ENCODE measurements at regions not wholly inside any gene's neighbourhood (a gene's known extent, or its start where the extent isn't known, plus 50 kb on each side); places are given as distances from the start of the nearest gene placed in this dataset.

DNA sequence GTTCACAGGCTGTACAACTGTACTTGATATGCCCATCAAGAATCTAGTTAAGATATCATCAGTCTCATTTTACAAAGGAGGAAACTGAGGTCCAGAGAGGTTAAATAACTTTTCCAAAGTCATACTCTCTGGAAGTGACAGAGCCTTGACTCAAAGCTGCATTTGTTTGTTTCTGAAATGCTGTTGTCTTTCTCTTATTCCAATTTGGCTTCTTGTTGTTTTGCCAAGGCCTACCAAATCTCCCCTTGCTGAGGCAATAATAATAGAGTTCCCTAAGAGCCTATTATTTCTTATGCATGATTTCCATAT lies 79.8 kb upstream of the C12orf71 start:
- TF ChIP-seq, protein P1, sequence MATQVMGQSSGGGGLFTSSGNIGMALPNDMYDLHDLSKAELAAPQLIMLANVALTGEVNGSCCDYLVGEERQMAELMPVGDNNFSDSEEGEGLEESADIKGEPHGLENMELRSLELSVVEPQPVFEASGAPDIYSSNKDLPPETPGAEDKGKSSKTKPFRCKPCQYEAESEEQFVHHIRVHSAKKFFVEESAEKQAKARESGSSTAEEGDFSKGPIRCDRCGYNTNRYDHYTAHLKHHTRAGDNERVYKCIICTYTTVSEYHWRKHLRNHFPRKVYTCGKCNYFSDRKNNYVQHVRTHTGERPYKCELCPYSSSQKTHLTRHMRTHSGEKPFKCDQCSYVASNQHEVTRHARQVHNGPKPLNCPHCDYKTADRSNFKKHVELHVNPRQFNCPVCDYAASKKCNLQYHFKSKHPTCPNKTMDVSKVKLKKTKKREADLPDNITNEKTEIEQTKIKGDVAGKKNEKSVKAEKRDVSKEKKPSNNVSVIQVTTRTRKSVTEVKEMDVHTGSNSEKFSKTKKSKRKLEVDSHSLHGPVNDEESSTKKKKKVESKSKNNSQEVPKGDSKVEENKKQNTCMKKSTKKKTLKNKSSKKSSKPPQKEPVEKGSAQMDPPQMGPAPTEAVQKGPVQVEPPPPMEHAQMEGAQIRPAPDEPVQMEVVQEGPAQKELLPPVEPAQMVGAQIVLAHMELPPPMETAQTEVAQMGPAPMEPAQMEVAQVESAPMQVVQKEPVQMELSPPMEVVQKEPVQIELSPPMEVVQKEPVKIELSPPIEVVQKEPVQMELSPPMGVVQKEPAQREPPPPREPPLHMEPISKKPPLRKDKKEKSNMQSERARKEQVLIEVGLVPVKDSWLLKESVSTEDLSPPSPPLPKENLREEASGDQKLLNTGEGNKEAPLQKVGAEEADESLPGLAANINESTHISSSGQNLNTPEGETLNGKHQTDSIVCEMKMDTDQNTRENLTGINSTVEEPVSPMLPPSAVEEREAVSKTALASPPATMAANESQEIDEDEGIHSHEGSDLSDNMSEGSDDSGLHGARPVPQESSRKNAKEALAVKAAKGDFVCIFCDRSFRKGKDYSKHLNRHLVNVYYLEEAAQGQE (IDR thresholded peaks at IDR 0.05; ENCODE audit: unreplicated experiment): no peak
- TF ChIP-seq ZNF114 (CRISPR knock-in tag; IDR thresholded peaks at IDR 0.05): no peak
- TF ChIP-seq EZH2 (IDR thresholded peaks at IDR 0.05; ENCODE audit: low read depth, unreplicated experiment): no peak
- no peak for TF ChIP-seq EZH2phosphoT487 (IDR thresholded peaks at IDR 0.05; ENCODE audit: unreplicated experiment)
- TF ChIP-seq, protein P2, sequence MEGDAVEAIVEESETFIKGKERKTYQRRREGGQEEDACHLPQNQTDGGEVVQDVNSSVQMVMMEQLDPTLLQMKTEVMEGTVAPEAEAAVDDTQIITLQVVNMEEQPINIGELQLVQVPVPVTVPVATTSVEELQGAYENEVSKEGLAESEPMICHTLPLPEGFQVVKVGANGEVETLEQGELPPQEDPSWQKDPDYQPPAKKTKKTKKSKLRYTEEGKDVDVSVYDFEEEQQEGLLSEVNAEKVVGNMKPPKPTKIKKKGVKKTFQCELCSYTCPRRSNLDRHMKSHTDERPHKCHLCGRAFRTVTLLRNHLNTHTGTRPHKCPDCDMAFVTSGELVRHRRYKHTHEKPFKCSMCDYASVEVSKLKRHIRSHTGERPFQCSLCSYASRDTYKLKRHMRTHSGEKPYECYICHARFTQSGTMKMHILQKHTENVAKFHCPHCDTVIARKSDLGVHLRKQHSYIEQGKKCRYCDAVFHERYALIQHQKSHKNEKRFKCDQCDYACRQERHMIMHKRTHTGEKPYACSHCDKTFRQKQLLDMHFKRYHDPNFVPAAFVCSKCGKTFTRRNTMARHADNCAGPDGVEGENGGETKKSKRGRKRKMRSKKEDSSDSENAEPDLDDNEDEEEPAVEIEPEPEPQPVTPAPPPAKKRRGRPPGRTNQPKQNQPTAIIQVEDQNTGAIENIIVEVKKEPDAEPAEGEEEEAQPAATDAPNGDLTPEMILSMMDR (conservative IDR thresholded peaks at IDR 0.05; ENCODE audit: low read depth in 2 of 2): no peak
- TF ChIP-seq CREB1 (CRISPR knock-in tag; IDR thresholded peaks at IDR 0.05; ENCODE audit: low read depth): no peak
- TF ChIP-seq POLR2AphosphoS5 (IDR thresholded peaks at IDR 0.05; ENCODE audit: low read depth): no peak
- TF ChIP-seq, protein P3, sequence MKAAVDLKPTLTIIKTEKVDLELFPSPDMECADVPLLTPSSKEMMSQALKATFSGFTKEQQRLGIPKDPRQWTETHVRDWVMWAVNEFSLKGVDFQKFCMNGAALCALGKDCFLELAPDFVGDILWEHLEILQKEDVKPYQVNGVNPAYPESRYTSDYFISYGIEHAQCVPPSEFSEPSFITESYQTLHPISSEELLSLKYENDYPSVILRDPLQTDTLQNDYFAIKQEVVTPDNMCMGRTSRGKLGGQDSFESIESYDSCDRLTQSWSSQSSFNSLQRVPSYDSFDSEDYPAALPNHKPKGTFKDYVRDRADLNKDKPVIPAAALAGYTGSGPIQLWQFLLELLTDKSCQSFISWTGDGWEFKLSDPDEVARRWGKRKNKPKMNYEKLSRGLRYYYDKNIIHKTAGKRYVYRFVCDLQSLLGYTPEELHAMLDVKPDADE (IDR thresholded peaks at IDR 0.05): no peak
- TF ChIP-seq ZNF331 (CRISPR knock-in tag; IDR thresholded peaks at IDR 0.05; ENCODE audit: low read depth): no peak
- no peak for TF ChIP-seq JUNB (IDR thresholded peaks at IDR 0.05; ENCODE audit: unreplicated experiment)
- TF ChIP-seq NANOG (IDR thresholded peaks at IDR 0.05; ENCODE audit: borderline replicate concordance): no peak
- no peak for TF ChIP-seq STAT1 (IDR thresholded peaks at IDR 0.05; ENCODE audit: unreplicated experiment)
- TF ChIP-seq, protein P4, sequence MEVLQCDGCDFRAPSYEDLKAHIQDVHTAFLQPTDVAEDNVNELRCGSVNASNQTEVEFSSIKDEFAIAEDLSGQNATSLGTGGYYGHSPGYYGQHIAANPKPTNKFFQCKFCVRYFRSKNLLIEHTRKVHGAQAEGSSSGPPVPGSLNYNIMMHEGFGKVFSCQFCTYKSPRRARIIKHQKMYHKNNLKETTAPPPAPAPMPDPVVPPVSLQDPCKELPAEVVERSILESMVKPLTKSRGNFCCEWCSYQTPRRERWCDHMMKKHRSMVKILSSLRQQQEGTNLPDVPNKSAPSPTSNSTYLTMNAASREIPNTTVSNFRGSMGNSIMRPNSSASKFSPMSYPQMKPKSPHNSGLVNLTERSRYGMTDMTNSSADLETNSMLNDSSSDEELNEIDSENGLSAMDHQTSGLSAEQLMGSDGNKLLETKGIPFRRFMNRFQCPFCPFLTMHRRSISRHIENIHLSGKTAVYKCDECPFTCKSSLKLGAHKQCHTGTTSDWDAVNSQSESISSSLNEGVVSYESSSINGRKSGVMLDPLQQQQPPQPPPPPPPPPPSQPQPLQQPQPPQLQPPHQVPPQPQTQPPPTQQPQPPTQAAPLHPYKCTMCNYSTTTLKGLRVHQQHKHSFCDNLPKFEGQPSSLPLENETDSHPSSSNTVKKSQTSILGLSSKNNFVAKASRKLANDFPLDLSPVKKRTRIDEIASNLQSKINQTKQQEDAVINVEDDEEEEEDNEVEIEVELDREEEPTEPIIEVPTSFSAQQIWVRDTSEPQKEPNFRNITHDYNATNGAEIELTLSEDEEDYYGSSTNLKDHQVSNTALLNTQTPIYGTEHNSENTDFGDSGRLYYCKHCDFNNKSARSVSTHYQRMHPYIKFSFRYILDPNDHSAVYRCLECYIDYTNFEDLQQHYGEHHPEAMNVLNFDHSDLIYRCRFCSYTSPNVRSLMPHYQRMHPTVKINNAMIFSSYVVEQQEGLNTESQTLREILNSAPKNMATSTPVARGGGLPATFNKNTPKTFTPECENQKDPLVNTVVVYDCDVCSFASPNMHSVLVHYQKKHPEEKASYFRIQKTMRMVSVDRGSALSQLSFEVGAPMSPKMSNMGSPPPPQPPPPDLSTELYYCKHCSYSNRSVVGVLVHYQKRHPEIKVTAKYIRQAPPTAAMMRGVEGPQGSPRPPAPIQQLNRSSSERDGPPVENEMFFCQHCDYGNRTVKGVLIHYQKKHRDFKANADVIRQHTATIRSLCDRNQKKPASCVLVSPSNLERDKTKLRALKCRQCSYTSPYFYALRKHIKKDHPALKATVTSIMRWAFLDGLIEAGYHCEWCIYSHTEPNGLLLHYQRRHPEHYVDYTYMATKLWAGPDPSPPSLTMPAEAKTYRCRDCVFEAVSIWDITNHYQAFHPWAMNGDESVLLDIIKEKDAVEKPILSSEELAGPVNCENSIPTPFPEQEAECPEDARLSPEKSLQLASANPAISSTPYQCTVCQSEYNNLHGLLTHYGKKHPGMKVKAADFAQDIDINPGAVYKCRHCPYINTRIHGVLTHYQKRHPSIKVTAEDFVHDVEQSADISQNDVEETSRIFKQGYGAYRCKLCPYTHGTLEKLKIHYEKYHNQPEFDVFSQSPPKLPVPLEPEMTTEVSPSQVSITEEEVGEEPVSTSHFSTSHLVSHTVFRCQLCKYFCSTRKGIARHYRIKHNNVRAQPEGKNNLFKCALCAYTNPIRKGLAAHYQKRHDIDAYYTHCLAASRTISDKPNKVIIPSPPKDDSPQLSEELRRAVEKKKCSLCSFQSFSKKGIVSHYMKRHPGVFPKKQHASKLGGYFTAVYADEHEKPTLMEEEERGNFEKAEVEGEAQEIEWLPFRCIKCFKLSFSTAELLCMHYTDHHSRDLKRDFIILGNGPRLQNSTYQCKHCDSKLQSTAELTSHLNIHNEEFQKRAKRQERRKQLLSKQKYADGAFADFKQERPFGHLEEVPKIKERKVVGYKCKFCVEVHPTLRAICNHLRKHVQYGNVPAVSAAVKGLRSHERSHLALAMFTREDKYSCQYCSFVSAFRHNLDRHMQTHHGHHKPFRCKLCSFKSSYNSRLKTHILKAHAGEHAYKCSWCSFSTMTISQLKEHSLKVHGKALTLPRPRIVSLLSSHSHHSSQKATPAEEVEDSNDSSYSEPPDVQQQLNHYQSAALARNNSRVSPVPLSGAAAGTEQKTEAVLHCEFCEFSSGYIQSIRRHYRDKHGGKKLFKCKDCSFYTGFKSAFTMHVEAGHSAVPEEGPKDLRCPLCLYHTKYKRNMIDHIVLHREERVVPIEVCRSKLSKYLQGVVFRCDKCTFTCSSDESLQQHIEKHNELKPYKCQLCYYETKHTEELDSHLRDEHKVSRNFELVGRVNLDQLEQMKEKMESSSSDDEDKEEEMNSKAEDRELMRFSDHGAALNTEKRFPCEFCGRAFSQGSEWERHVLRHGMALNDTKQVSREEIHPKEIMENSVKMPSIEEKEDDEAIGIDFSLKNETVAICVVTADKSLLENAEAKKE (CRISPR knock-in tag; IDR thresholded peaks at IDR 0.05): no peak
